DND-41 (cell line): ENCODE measurements at regions not wholly inside any gene's neighbourhood (a gene's known extent, or its start where the extent isn't known, plus 50 kb on each side); places are given as distances from the start of the nearest gene placed in this dataset.

Experiments
- ATAC-seq: fragments of 200-7000 bp; cut with Tn5 transposase; 3 replicates; pipeline ENCODE4 v1.9.1; 2021; ENCODE audit warnings: low read depth; ENCODE audit not compliant: insufficient read depth
- DNase-seq: peaks from one replicate; pipeline ENCODE4 v3.0.0-alpha.2; 2020
- H2AFZ ChIP-seq: 2 replicates; pipeline ENCODE4 v1.6.0; 2012; ENCODE audit warnings: low read depth, low read length
- H3K27ac ChIP-seq: 2 replicates; pipeline ENCODE4 v1.5.1; 2012; ENCODE audit warnings: low read length, inconsistent platforms
- H3K27me3 ChIP-seq: fragments of 200-600 bp; sonication (generic); 2 replicates; pipeline ENCODE4 v1.6.0; 2012; ENCODE audit warnings: low read length, mild to moderate bottlenecking, inconsistent platforms; ENCODE audit not compliant: insufficient read depth, poor library complexity
- H3K36me3 ChIP-seq: 2 replicates; pipeline ENCODE4 v1.5.1; 2012; ENCODE audit warnings: low read length, inconsistent platforms; ENCODE audit not compliant: insufficient read depth
- H3K4me1 ChIP-seq: 2 replicates; pipeline ENCODE4 v1.5.1; 2012; ENCODE audit warnings: mild to moderate bottlenecking, low read length; ENCODE audit not compliant: insufficient read depth
- H3K4me2 ChIP-seq: 2 replicates; pipeline ENCODE4 v1.6.0; 2012; ENCODE audit warnings: mild to moderate bottlenecking, moderate library complexity, low read length, inconsistent platforms; ENCODE audit not compliant: insufficient read depth
- H3K4me3 ChIP-seq, 2 experiments: fragments of 200-600 bp in 1 of 2; shearing (Covaris generic) in 1 of 2; 2 replicates each; pipeline ENCODE4 v1.5.1; 2012 to 2016; ENCODE audit warnings: inconsistent platforms in 2 of 2, low read length in 2 of 2, mild to moderate bottlenecking in 2 of 2, low read depth in 1 of 2, moderate library complexity in 1 of 2
- H3K79me2 ChIP-seq: 2 replicates; pipeline ENCODE4 v1.6.0; 2012; ENCODE audit warnings: low read length, inconsistent platforms; ENCODE audit not compliant: insufficient read depth
- H3K9ac ChIP-seq: 2 replicates; pipeline ENCODE4 v1.6.0; 2012; ENCODE audit warnings: low read depth, mild to moderate bottlenecking, inconsistent platforms, low read length, moderate library complexity
- H3K9me3 ChIP-seq: 2 replicates; pipeline ENCODE4 v1.5.1; 2012; ENCODE audit warnings: low read length, moderate library complexity, mild to moderate bottlenecking, inconsistent platforms; ENCODE audit not compliant: insufficient read depth, severe bottlenecking
- H4K20me1 ChIP-seq: 2 replicates; pipeline ENCODE4 v1.6.0; 2012; ENCODE audit warnings: low read length; ENCODE audit not compliant: insufficient read depth
- CTCF ChIP-seq: IDR thresholded peaks from 2 replicates; pipeline ENCODE4 v1.5.1; 2012; ENCODE audit warnings: borderline replicate concordance, low read length, moderate library complexity, mild to moderate bottlenecking; ENCODE audit not compliant: poor library complexity, severe bottlenecking; ENCODE audit errors: extremely low read depth
- EZH2 ChIP-seq: IDR thresholded peaks from 3 replicates; pipeline ENCODE4 v1.6.1; 2012; ENCODE audit warnings: borderline replicate concordance, low read depth, mild to moderate bottlenecking, moderate library complexity, low read length, inconsistent platforms; ENCODE audit not compliant: severe bottlenecking

- no peaks in the 10 kb centered on the region for H3K27me3 ChIP-seq
Observed at GRCh38 chr13:111037927-111038326, 77.2 kb upstream of the ARHGEF7 start.

GRCh38 chr13:111036665-111037064 is 78.4 kb upstream of the ARHGEF7 start:
- no peak overlapping the region for H2AFZ ChIP-seq
- H3K4me2 ChIP-seq = no peak overlapping the region
- no peak for TF ChIP-seq EZH2
- no peak for TF ChIP-seq CTCF
- H3K36me3 ChIP-seq = no peaks in the 10 kb centered on the region
- no peak for DNase-seq
- no peaks in the 10 kb centered on the region for H3K9me3 ChIP-seq
- H3K79me2 ChIP-seq = no peaks in the 10 kb centered on the region
- no peak overlapping the region for H3K27ac ChIP-seq
- no peaks in the 10 kb centered on the region for H4K20me1 ChIP-seq
- no peak for ATAC-seq
- H3K27me3 ChIP-seq = no peaks in the 10 kb centered on the region
- peaks cover 15% of the 10 kb centered on the region for H3K4me1 ChIP-seq
- H3K4me3 ChIP-seq = no peak overlapping the region
- no peak overlapping the region for H3K9ac ChIP-seq

More at GRCh38 chr13:111037927-111038326, 77.2 kb upstream of the ARHGEF7 start:
- Histone ChIP-seq H4K20me1 (no peaks in the 10 kb centered on the region), H2AFZ (no peak overlapping the region), H3K4me3 (no peak overlapping the region), H3K9me3 (no peaks in the 10 kb centered on the region), H3K27ac (no peak overlapping the region), H3K4me1 (peaks cover 2% of the 10 kb centered on the region), H3K79me2 (no peaks in the 10 kb centered on the region), H3K4me2 (no peak overlapping the region), H3K9ac (no peak overlapping the region), H3K36me3 (no peaks in the 10 kb centered on the region)
- DNase-seq (no peak), ATAC-seq (no peak)
- TF ChIP-seq EZH2 = no peak
- TF ChIP-seq CTCF = no peak

- Histone ChIP-seq H3K4me3 (no peak overlapping the region), H3K9me3 (no peaks in the 10 kb centered on the region), H3K27ac (no peak overlapping the region), H3K27me3 (no peaks in the 10 kb centered on the region), H3K4me1 (peaks cover 23% of the 10 kb centered on the region), H3K4me2 (no peak overlapping the region), H3K79me2 (no peaks in the 10 kb centered on the region), H3K36me3 (no peaks in the 10 kb centered on the region), H2AFZ (no peak overlapping the region), H4K20me1 (no peaks in the 10 kb centered on the region), H3K9ac (no peak overlapping the region)
- DNase-seq (no peak), ATAC-seq (no peak)
- TF ChIP-seq EZH2 (no peak), CTCF (no peak)
Observed at GRCh38 chr13:111035861-111036260, 79.2 kb upstream of the ARHGEF7 start.

- H3K9me3 ChIP-seq = no peaks in the 10 kb centered on the region
- H3K4me1 ChIP-seq = peaks cover 33% of the 10 kb centered on the region
- no peaks in the 10 kb centered on the region for H3K36me3 ChIP-seq
- H3K4me2 ChIP-seq = no peak overlapping the region
- no peak overlapping the region for H2AFZ ChIP-seq
- TF ChIP-seq EZH2 (no peak), CTCF (no peak)
- DNase-seq (no peak), ATAC-seq (no peak)
- no peaks in the 10 kb centered on the region for H4K20me1 ChIP-seq
- no peaks in the 10 kb centered on the region for H3K27me3 ChIP-seq
- H3K27ac ChIP-seq = no peak overlapping the region
- no peak overlapping the region for H3K9ac ChIP-seq
- H3K4me3 ChIP-seq = no peak overlapping the region
- no peaks in the 10 kb centered on the region for H3K79me2 ChIP-seq
Observed at GRCh38 chr13:111034811-111035210, 80.3 kb upstream of the ARHGEF7 start.
